ENCODE measurements at regions not wholly inside any gene's neighbourhood (a gene's known extent, or its start where the extent isn't known, plus 50 kb on each side); places are given as distances from the start of the nearest gene placed in this dataset.

- H3K4me2 ChIP-seq = no peak overlapping the region
- no peaks in the 10 kb centered on the region for H3K9me3 ChIP-seq
- CTCF ChIA-PET = interaction anchor here (1.2 kb wide), 1 partner anchor 42 kb away, joined by 3 read pairs; no protein-coding TSS in a partner anchor
- POLR2A ChIA-PET = no interaction called here
- H3F3A ChIP-seq (replicated peaks; ENCODE audit: insufficient read depth) = no peaks in the 10 kb centered on the region
- no peaks in the 10 kb centered on the region for H3K9me2 ChIP-seq
- WGBS (ENCODE audit: low lambda C conversion rate) = 13% methylated on average over 13 of the region's 13 CpGs
- H4K20me1 ChIP-seq (ENCODE audit: insufficient read depth) = no peaks in the 10 kb centered on the region
- H3K27me3 ChIP-seq (ENCODE audit: insufficient read depth) = no peaks in the 10 kb centered on the region; the same call in 1 of the 2 replicates
- H3K36me3 ChIP-seq (replicated peaks in 1 of 2; ENCODE audit: control insufficient read depth in 1 of 2, insufficient read depth in 2 of 2, low read length in 1 of 2) = no peaks in the 10 kb centered on the region
- TF ChIP-seq FOSL2 (IDR thresholded peaks at IDR 0.05; ENCODE audit: borderline replicate concordance, low read depth) = no peak
- no peak for TF ChIP-seq PBX3 (IDR thresholded peaks at IDR 0.05)
- no peak for TF ChIP-seq RXRA (IDR thresholded peaks at IDR 0.05; ENCODE audit: borderline replicate concordance, low read depth)
- no peak for TF ChIP-seq CHD2 (IDR thresholded peaks at IDR 0.05; ENCODE audit: low read length, partially characterized antibody)
- TF ChIP-seq USF1 (IDR thresholded peaks at IDR 0.05; ENCODE audit: borderline replicate concordance, low read depth) = no peak
- no peak for TF ChIP-seq ZBTB33 (IDR thresholded peaks at IDR 0.05; ENCODE audit: borderline replicate concordance, low read depth)
- no peak for TF ChIP-seq MEF2A (IDR thresholded peaks at IDR 0.05; ENCODE audit: borderline replicate concordance, low read depth)
- no peak for TF ChIP-seq REST (IDR thresholded peaks at IDR 0.05; ENCODE audit: low read depth, low read length)
- no peak for TF ChIP-seq SIN3A (IDR thresholded peaks at IDR 0.05; ENCODE audit: borderline replicate concordance, low read depth, low read length)
- TF ChIP-seq RCOR1 (IDR thresholded peaks at IDR 0.05; ENCODE audit: low read length) = no peak
- no peak for TF ChIP-seq IRF3 (IDR thresholded peaks at IDR 0.05; ENCODE audit: low read depth, low read length)
- no peak for TF ChIP-seq EP300 (IDR thresholded peaks at IDR 0.05; ENCODE audit: borderline replicate concordance in 1 of 2, low read depth in 1 of 2, low read length in 1 of 2)
- TF ChIP-seq FOXM1 (IDR thresholded peaks at IDR 0.05; ENCODE audit: low read depth) = no peak
- no peak for TF ChIP-seq ELF1 (IDR thresholded peaks at IDR 0.05)
- no peak for TF ChIP-seq MAX (IDR thresholded peaks at IDR 0.05; ENCODE audit: low read depth)
- no peak for TF ChIP-seq CTCF (IDR thresholded peaks at IDR 0.05)
- TF ChIP-seq GATA2 (CRISPR knock-in tag; IDR thresholded peaks at IDR 0.05) = no peak
- no peak for TF ChIP-seq RAD21 (IDR thresholded peaks at IDR 0.05; ENCODE audit: low read length)
- TF ChIP-seq USF2 (IDR thresholded peaks at IDR 0.05; ENCODE audit: borderline replicate concordance, low read depth, low read length) = no peak
- no peak for TF ChIP-seq RFX5 (IDR thresholded peaks at IDR 0.05; ENCODE audit: low read length)
- H3K79me2 ChIP-seq (ENCODE audit: insufficient read depth) = no peaks in the 10 kb centered on the region
- H2AFZ ChIP-seq (ENCODE audit: low read depth) = no peak overlapping the region
- H3K9ac ChIP-seq = no peak overlapping the region
- H3K4me1 ChIP-seq (ENCODE audit: control insufficient read depth in 1 of 2, insufficient read depth in 2 of 2, low read depth in 1 of 2, low read length in 1 of 2) = no peaks in the 10 kb centered on the region
- DNase-seq = no peak
- no peak overlapping the region for H3K27ac ChIP-seq (ENCODE audit: low read depth in 2 of 2, low read length in 1 of 2)
- H3K4me3 ChIP-seq (ENCODE audit: low read depth in 2 of 2, low read length in 1 of 2) = no peak overlapping the region
Measured at GRCh38 chr6:1182722-1183521, 129.0 kb upstream of the FOXQ1 start.

All from SK-N-SH (cell line).